H1 (cell line): ENCODE measurements at regions not wholly inside any gene's neighbourhood (a gene's known extent, or its start where the extent isn't known, plus 50 kb on each side); places are given as distances from the start of the nearest gene placed in this dataset.

Experiments
- CBX5 ChIP-seq: fragments of 300-800, 300-1000 bp; sonication (generic); IDR thresholded peaks from 2 replicates; pipeline ENCODE4 v1.7.1; 2016; ENCODE audit warnings: antibody characterized with exemption, low read length, low read depth
- CHD7 ChIP-seq: fragments of 300-600 bp; sonication (generic); IDR thresholded peaks from 2 replicates; pipeline ENCODE4 v1.7.1; 2012; ENCODE audit warnings: low read length, moderate library complexity, mild to moderate bottlenecking, inconsistent platforms; ENCODE audit not compliant: insufficient replicate concordance
- CTCF ChIP-seq, 3 experiments: IDR thresholded peaks; 1 replicate in 2 of 3; 2 replicates in 1 of 3; pipeline versions ENCODE4 v1.5.1 to v1.6.1; 2011; ENCODE audit warnings: low read length in 3 of 3, mild to moderate bottlenecking in 3 of 3, inconsistent platforms in 2 of 3, low read depth in 1 of 3, moderate library complexity in 1 of 3; ENCODE audit not compliant: insufficient read depth in 1 of 3; ENCODE audit errors: control extremely low read depth in 1 of 3
- HDAC6 ChIP-seq: IDR thresholded peaks from one replicate; pipeline ENCODE4 v1.7.1; 2012; ENCODE audit warnings: low read depth, mild to moderate bottlenecking, inconsistent platforms, low read length, moderate library complexity
- JUN ChIP-seq: IDR thresholded peaks from 2 replicates; pipeline ENCODE4 v1.6.1; 2011; ENCODE audit warnings: low read depth, mild to moderate bottlenecking, improper control_type of control experiment, low read length
- KDM1A ChIP-seq: fragments of 200-600, 300-600 bp; sonication (generic); IDR thresholded peaks from 2 replicates; pipeline ENCODE4 v1.7.1; 2016; ENCODE audit warnings: mild to moderate bottlenecking, low read length, borderline replicate concordance
- RNF2 ChIP-seq: fragments of 200-900, 300-1000 bp; sonication (generic); IDR thresholded peaks from 2 replicates; pipeline ENCODE4 v1.7.1; 2016; ENCODE audit warnings: borderline replicate concordance, low read depth, mild to moderate bottlenecking, antibody characterized with exemption, low read length; ENCODE audit not compliant: poor library complexity, severe bottlenecking; ENCODE audit errors: missing control alignments
- SRF ChIP-seq: IDR thresholded peaks from 2 replicates; pipeline ENCODE4 v1.6.1; 2011; ENCODE audit warnings: mild to moderate bottlenecking, low read depth, low read length, moderate library complexity

GRCh38 chr16:64317601-64318000 lies 804.3 kb downstream of the CDH11 start (continued):
- TF ChIP-seq CBX5 (no peak), RNF2 (no peak), SRF (no peak), CTCF (IDR thresholded peaks at IDR 0.05; ENCODE audit: control extremely low read depth in 1 of 3, insufficient read depth in 1 of 3, low read depth in 1 of 3, low read length in 3 of 3) (no peak), HDAC6 (no peak), JUN (no peak), KDM1A (no peak), CHD7 (no peak)
